HepG2 (cell line): ENCODE measurements at regions not wholly inside any gene's neighbourhood (a gene's known extent, or its start where the extent isn't known, plus 50 kb on each side); places are given as distances from the start of the nearest gene placed in this dataset.

Source experiments
- CHD2 ChIP-seq: IDR thresholded peaks from 2 replicates; pipeline ENCODE4 v1.6.1; 2011; ENCODE audit warnings: low read depth, low read length, improper control_type of control experiment
- NONO ChIP-seq, 2 experiments: fragments of 450-650 bp in 1 of 2; sonication (generic) in 1 of 2; formaldehyde crosslinking in 1 of 2; IDR thresholded peaks in 1 of 2; conservative IDR thresholded peaks in 1 of 2; 2 replicates each; pipeline versions ENCODE4 v1.6.1 to v1.8.0; 2017 to 2022; ENCODE audit warnings: mild to moderate bottlenecking in 1 of 2, missing genetic modification reagents in 1 of 2, moderate library complexity in 1 of 2
- ZNF614 ChIP-seq: IDR thresholded peaks from 2 replicates; pipeline ENCODE4 v1.6.1; 2018; ENCODE audit warnings: missing biosample characterization, missing genetic modification reagents, inconsistent platforms, borderline replicate concordance

GRCh38 chr6:143585241-143585640 is 73.7 kb upstream of the FUCA2 start:
- TF ChIP-seq ZNF614 (CRISPR knock-in tag), result no peak
- no peak for TF ChIP-seq NONO (IDR thresholded peaks at IDR 0.05)
- no peak for TF ChIP-seq NONO (CRISPR knock-in tag; conservative IDR thresholded peaks at IDR 0.05)
- no peak for TF ChIP-seq CHD2
